ENCODE measurements at regions not wholly inside any gene's neighbourhood (a gene's known extent, or its start where the extent isn't known, plus 50 kb on each side); places are given as distances from the start of the nearest gene placed in this dataset.

GRCh38 chr10:28432210-28432676, 100.7 kb upstream of the WAC start (continued):
- TF ChIP-seq ZNF660 (tag by site-specific recombination; IDR thresholded peaks at IDR 0.05) (peak; percentile 63; the same call in 1 of the 2 replicates), HOXA7 (CRISPR knock-in tag; IDR thresholded peaks at IDR 0.05; ENCODE audit: borderline replicate concordance) (no peak), ZNF335 (tag by site-specific recombination; conservative IDR thresholded peaks at IDR 0.05) (peak; percentile 30; the same call in 1 of the 2 replicates), ZNF580 (tag by site-specific recombination; IDR thresholded peaks at IDR 0.05) (no peak), ZNF768 (tag by site-specific recombination; IDR thresholded peaks at IDR 0.05) (0 out of 2 replicates have a peak, but pooled peaks have one; percentile 38), ZNF175 (tag by site-specific recombination; IDR thresholded peaks at IDR 0.05) (no peak), ZNF292 (tag by site-specific recombination; IDR thresholded peaks at IDR 0.05; ENCODE audit: borderline replicate concordance, low read depth) (no peak), YY1 (tag by site-specific recombination; IDR thresholded peaks at IDR 0.05) (peak; percentile 65; the same call in 1 of the 2 replicates), OSR2 (tag by site-specific recombination; IDR thresholded peaks at IDR 0.05) (no peak), YY2 (tag by site-specific recombination; IDR thresholded peaks at IDR 0.05) (peak; percentile 65; the same call in 1 of the 2 replicates), ZBTB21 (tag by site-specific recombination; IDR thresholded peaks at IDR 0.05) (no peak), ZNF561 (tag by site-specific recombination; IDR thresholded peaks at IDR 0.05; ENCODE audit: borderline replicate concordance) (0 out of 2 replicates have a peak, but pooled peaks have one; percentile 39), SP2 (tag by site-specific recombination; IDR thresholded peaks at IDR 0.05) (no peak), KLF7 (tag by site-specific recombination; IDR thresholded peaks at IDR 0.05; ENCODE audit: borderline replicate concordance) (no peak), CTCF (tag by site-specific recombination; IDR thresholded peaks at IDR 0.05) (peak; percentile 51; the same call in 1 of the 2 replicates)

- CTCF ChIA-PET, result no interaction called here
- no peaks in the 10 kb centered on the region for H3K9me3 ChIP-seq (ENCODE audit: control insufficient read depth, insufficient read depth, low read depth, low read length)
- H3K36me3 ChIP-seq (ENCODE audit: control insufficient read depth in 2 of 2, insufficient read depth in 1 of 2, low read length in 2 of 2), result no peaks in the 10 kb centered on the region
- H3K4me3 ChIP-seq (ENCODE audit: low read depth, low read length), result no peak overlapping the region
- no peaks in the 10 kb centered on the region for H3K4me1 ChIP-seq (ENCODE audit: control insufficient read depth, insufficient read depth, low read length)
- 0 out of 2 replicates have a peak, but pooled peaks have one; percentile 4 for TF ChIP-seq ZNF146 (tag by site-specific recombination; IDR thresholded peaks at IDR 0.05)
- no peak for TF ChIP-seq ZNF354C (tag by site-specific recombination; IDR thresholded peaks at IDR 0.05; ENCODE audit: borderline replicate concordance, low read depth)
- H3K27ac ChIP-seq (ENCODE audit: extremely low read depth, low read depth, low read length), result no peak overlapping the region
- POLR2A ChIA-PET, result no interaction called here
These were observed 98.9 kb upstream of the WAC start for GRCh38 chr10:28434063-28434462.

GRCh38 chr10:28442403-28442802, 90.5 kb upstream of the WAC start:
- H3K9me3 ChIP-seq (ENCODE audit: control insufficient read depth, insufficient read depth, low read depth, low read length), result no peaks in the 10 kb centered on the region
- POLR2A ChIA-PET, result no interaction called here
- H3K4me1 ChIP-seq (ENCODE audit: control insufficient read depth, insufficient read depth, low read length), result no peaks in the 10 kb centered on the region
- H3K4me3 ChIP-seq (ENCODE audit: low read depth, low read length), result no peak overlapping the region
- CTCF ChIA-PET, result no interaction called here
- TF ChIP-seq KLF1 (tag by site-specific recombination; IDR thresholded peaks at IDR 0.05) (no peak), SP7 (tag by site-specific recombination; IDR thresholded peaks at IDR 0.05) (0 out of 2 replicates have a peak, but pooled peaks have one; percentile 17)
- no peaks in the 10 kb centered on the region for H3K36me3 ChIP-seq (ENCODE audit: control insufficient read depth in 2 of 2, insufficient read depth in 1 of 2, low read length in 2 of 2)
- H3K27ac ChIP-seq (ENCODE audit: extremely low read depth, low read depth, low read length), result no peak overlapping the region

- Histone ChIP-seq H3K9me3 (ENCODE audit: control insufficient read depth, insufficient read depth, low read depth, low read length) (no peaks in the 10 kb centered on the region), H3K4me3 (ENCODE audit: low read depth, low read length) (no peak overlapping the region), H3K4me1 (ENCODE audit: control insufficient read depth, insufficient read depth, low read length) (no peaks in the 10 kb centered on the region), H3K27ac (ENCODE audit: extremely low read depth, low read depth, low read length) (no peak overlapping the region), H3K36me3 (ENCODE audit: control insufficient read depth in 2 of 2, insufficient read depth in 1 of 2, low read length in 2 of 2) (no peaks in the 10 kb centered on the region)
- POLR2A ChIA-PET, result no interaction called here
- CTCF ChIA-PET, result no interaction called here
- TF ChIP-seq ZNF426 (tag by site-specific recombination; IDR thresholded peaks at IDR 0.05) (no peak), ZBTB17 (tag by site-specific recombination; IDR thresholded peaks at IDR 0.05) (0 out of 2 replicates have a peak, but pooled peaks have one; percentile 19)
These were observed 88.9 kb upstream of the WAC start for GRCh38 chr10:28444031-28444430.

All from HEK293 (cell line).